Glutamatergic neuron (in vitro differentiated cells): ENCODE measurements at regions not wholly inside any gene's neighbourhood (a gene's known extent, or its start where the extent isn't known, plus 50 kb on each side); places are given as distances from the start of the nearest gene placed in this dataset.

Experiments
- DNase-seq: peaks from one replicate; pipeline ENCODE4 v3.0.0; 2022
- H3K27ac Mint-ChIP-seq: one replicate; pipeline ENCODE4 v1.8.0; 2020; ENCODE audit warnings: mild to moderate bottlenecking, mixed read lengths, inconsistent platforms; ENCODE audit not compliant: unreplicated experiment
- H3K27me3 Mint-ChIP-seq: one replicate; pipeline ENCODE4 v1.8.0; 2020; ENCODE audit warnings: mild to moderate bottlenecking, moderate library complexity, mixed read lengths, inconsistent platforms; ENCODE audit not compliant: unreplicated experiment
- H3K36me3 Mint-ChIP-seq: one replicate; pipeline ENCODE4 v1.8.0; 2020; ENCODE audit warnings: mild to moderate bottlenecking, mixed read lengths, inconsistent platforms; ENCODE audit not compliant: unreplicated experiment
- H3K4me1 Mint-ChIP-seq: one replicate; pipeline ENCODE4 v1.8.0; 2020; ENCODE audit warnings: mild to moderate bottlenecking, low read depth, mixed read lengths, inconsistent platforms; ENCODE audit not compliant: unreplicated experiment
- H3K4me3 Mint-ChIP-seq: one replicate; pipeline ENCODE4 v1.8.0; 2020; ENCODE audit warnings: mild to moderate bottlenecking, mixed read lengths, inconsistent platforms; ENCODE audit not compliant: unreplicated experiment
- H3K9me3 Mint-ChIP-seq: one replicate; pipeline ENCODE4 v1.8.0; 2020; ENCODE audit warnings: mild to moderate bottlenecking, moderate library complexity, mixed read lengths, inconsistent platforms; ENCODE audit not compliant: unreplicated experiment
- TF ChIP-seq, protein P1 (sequence below): fragments of 200-600 bp; sonication (generic); IDR thresholded peaks from one replicate; pipeline ENCODE4 v1.5.0; 2021; ENCODE audit not compliant: partially characterized antibody, unreplicated experiment

DNA sequence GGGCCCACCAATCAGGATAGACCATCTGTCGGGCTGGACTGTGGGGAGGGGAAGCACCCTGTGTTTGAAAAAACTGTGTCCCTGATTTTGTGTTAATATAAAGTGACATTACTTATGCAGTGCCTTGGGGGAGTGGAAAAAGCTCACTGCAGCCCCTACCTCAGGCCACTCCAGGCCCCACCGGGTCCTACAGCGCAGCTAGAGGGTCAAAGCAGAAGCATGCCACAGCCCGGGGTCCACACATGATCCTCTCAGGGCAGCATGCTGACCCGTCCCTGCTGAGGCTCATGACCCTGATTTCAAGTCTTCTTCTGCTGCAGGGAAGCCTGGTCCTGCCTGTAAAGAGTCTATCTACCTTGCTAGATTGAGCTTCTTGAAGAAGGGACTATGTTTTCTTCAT, 133.0 kb upstream of the PLCB4 start:
- Mint-ChIP-seq H3K36me3 (peaks cover 8% of the 10 kb centered on the region), H3K27me3 (peaks cover 3% of the 10 kb centered on the region), H3K4me3 (no peak overlapping the region), H3K4me1 (peaks cover 4% of the 10 kb centered on the region), H3K9me3 (no peaks in the 10 kb centered on the region), H3K27ac (no peak overlapping the region)
- TF ChIP-seq, protein P1, sequence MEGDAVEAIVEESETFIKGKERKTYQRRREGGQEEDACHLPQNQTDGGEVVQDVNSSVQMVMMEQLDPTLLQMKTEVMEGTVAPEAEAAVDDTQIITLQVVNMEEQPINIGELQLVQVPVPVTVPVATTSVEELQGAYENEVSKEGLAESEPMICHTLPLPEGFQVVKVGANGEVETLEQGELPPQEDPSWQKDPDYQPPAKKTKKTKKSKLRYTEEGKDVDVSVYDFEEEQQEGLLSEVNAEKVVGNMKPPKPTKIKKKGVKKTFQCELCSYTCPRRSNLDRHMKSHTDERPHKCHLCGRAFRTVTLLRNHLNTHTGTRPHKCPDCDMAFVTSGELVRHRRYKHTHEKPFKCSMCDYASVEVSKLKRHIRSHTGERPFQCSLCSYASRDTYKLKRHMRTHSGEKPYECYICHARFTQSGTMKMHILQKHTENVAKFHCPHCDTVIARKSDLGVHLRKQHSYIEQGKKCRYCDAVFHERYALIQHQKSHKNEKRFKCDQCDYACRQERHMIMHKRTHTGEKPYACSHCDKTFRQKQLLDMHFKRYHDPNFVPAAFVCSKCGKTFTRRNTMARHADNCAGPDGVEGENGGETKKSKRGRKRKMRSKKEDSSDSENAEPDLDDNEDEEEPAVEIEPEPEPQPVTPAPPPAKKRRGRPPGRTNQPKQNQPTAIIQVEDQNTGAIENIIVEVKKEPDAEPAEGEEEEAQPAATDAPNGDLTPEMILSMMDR: no peak
- DNase-seq: no peak

DNA sequence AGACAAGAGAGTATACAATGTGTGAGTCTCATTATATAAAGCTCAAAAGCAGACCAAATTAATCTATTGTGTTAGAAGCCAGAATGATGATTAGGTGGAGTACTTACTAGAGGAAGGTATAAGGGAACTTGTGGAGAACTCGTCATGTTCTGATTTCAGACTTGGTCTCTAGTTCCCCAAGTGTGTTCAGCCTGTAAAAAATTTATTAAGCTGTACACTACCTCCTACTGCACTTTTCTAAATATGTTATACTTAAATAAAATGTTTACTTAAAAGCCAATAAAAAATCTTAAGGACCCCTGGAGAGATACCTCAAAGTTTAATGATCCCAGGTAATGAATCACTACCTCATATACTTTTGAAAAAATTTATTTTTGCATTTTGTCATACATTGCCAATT, 130.4 kb upstream of the PLCB4 start:
- TF ChIP-seq, protein P1: no peak
- DNase-seq: no peak
- Mint-ChIP-seq H3K4me3 (no peak overlapping the region), H3K27ac (no peak overlapping the region), H3K9me3 (no peaks in the 10 kb centered on the region), H3K36me3 (peaks cover 8% of the 10 kb centered on the region), H3K4me1 (peaks cover under 1% of the 10 kb centered on the region), H3K27me3 (peaks cover 3% of the 10 kb centered on the region)

DNA sequence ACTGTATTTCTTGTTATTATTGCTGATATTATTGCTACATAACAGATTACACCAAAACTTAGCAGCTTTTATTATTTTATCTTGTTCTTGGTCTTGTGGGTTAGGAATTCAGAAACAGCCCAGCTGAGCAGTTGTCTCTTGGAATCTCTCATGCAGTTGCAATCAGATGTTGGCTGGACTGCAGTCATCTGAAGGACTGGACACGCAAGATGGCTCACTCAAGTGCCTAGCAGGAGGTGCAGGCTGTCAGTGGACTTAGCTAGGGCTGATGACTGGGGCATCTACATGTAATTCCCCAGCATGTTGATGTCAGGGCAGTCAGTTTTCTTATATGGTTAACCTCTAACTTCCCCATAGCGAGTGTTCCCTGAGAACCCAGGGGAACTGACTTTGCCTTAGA, 128.6 kb upstream of the PLCB4 start:
- no peaks in the 10 kb centered on the region for H3K9me3 Mint-ChIP-seq
- no peak for DNase-seq
- H3K27ac Mint-ChIP-seq: no peak overlapping the region

DNA sequence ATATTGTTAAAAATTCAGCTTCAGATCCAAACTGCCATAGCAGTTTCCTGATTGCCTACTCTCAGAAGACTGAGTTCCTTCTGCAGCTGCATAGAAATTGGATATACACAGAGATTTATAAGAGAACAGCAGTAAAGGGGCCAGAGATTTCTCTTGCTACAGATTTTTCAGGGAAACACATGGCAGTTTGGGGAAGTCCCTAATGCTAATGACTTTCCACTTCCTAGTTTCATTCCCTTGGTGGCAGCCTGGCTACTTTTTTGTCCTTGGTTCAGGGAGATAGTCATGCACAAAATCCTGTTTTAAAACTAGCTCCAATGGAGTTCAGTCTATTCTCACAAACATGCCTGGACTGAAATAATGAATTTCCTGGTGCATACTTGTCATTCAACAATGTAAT, 125.3 kb upstream of the PLCB4 start:
- Mint-ChIP-seq H3K27me3 (no peaks in the 10 kb centered on the region), H3K4me1 (no peaks in the 10 kb centered on the region), H3K9me3 (no peaks in the 10 kb centered on the region), H3K4me3 (no peak overlapping the region), H3K36me3 (no peaks in the 10 kb centered on the region), H3K27ac (no peak overlapping the region)
- DNase-seq: no peak
- TF ChIP-seq, protein P1: no peak

More for the DNA sequence above, 128.6 kb upstream of the PLCB4 start:
- Mint-ChIP-seq H3K36me3 (peaks cover 8% of the 10 kb centered on the region), H3K4me1 (no peaks in the 10 kb centered on the region), H3K4me3 (no peak overlapping the region), H3K27me3 (peaks cover 2% of the 10 kb centered on the region)
- TF ChIP-seq, protein P1: no peak

DNA sequence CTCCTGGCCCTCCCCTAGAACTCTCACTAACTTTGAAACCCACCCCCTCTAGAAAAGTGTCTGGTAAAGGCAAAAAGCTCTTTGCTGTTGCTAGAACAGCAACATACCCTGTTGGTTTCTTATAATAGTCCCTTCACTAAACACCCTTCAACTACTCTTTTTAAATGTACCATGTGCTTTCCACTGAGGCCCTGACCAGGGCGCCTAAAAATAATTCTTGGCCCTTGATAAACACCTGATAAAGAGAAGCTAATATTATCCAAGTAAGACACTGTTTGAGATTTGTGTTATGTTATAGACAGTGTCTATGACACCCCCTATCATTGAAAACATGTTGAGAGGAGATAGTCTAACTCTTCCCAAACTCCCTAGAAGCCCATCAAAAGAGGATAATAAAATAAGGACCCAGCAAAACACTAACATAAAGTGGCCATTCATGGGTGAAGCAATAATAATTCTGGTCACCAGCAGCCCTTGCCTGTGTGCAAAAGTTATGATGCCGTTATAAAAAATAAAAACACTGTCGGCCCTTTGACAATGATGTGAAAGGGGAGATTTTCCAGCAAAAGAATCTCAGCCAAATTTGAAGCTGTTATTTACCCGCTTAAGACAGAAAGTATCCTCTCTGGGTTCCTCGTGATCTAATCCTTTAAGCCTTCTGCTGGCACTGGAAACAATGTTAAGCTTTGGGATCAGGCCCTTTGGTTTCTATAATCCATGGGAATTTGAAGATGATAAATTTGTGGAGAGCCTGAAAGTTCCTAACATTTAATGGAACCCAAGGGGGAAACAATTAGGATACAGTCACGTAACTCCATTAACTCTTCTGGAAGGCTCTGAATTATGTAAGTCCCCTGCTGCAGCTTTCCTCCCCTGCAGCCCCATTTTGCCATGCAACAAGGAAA, 122.6 kb upstream of the PLCB4 start:
- no peak for DNase-seq
- no peak overlapping the region for H3K27ac Mint-ChIP-seq
- TF ChIP-seq, protein P1: no peak

More for the DNA sequence above, 122.6 kb upstream of the PLCB4 start:
- Mint-ChIP-seq H3K4me1 (no peaks in the 10 kb centered on the region), H3K9me3 (no peaks in the 10 kb centered on the region), H3K4me3 (no peak overlapping the region), H3K27me3 (peaks cover 3% of the 10 kb centered on the region), H3K36me3 (no peaks in the 10 kb centered on the region)
